ENCODE measurements at regions not wholly inside any gene's neighbourhood (a gene's known extent, or its start where the extent isn't known, plus 50 kb on each side); places are given as distances from the start of the nearest gene placed in this dataset.

- no peak for TF ChIP-seq CTCF (IDR thresholded peaks at IDR 0.05; ENCODE audit: low read depth, low read length)
- DNase-seq (ENCODE audit: low read depth in 2 of 2), result peak in 1 of 2 donors; percentile 9
Measured at GRCh38 chr5:90233476-90233875, 176.1 kb downstream of the CETN3 start.

GRCh38 chr5:90231688-90232087 lies 177.9 kb downstream of the CETN3 start:
- no peak overlapping the region for H3K4me3 ChIP-seq (replicated peaks in 1 of 2; ENCODE audit: low read depth in 2 of 2, low read length in 2 of 2)
- no peak for DNase-seq (ENCODE audit: low read depth in 2 of 2)
- TF ChIP-seq CTCF (IDR thresholded peaks at IDR 0.05; ENCODE audit: low read depth, low read length), result no peak

More at GRCh38 chr5:90233476-90233875, 176.1 kb downstream of the CETN3 start:
- H3K4me3 ChIP-seq (replicated peaks in 1 of 2; ENCODE audit: low read depth in 2 of 2, low read length in 2 of 2), result no peak overlapping the region

GRCh38 chr5:90227683-90228082 lies 181.9 kb downstream of the CETN3 start:
- DNase-seq (ENCODE audit: low read depth in 2 of 2), result no peak
- no peak overlapping the region for H3K4me3 ChIP-seq (replicated peaks in 1 of 2; ENCODE audit: low read depth in 2 of 2, low read length in 2 of 2)
- no peak for TF ChIP-seq CTCF (IDR thresholded peaks at IDR 0.05; ENCODE audit: low read depth, low read length)

- DNase-seq (ENCODE audit: low read depth in 2 of 2), result no peak
- TF ChIP-seq CTCF (IDR thresholded peaks at IDR 0.05; ENCODE audit: low read depth, low read length), result no peak
- H3K4me3 ChIP-seq (replicated peaks in 1 of 2; ENCODE audit: low read depth in 2 of 2, low read length in 2 of 2), result no peak overlapping the region
Measured at GRCh38 chr5:90226433-90227099, 183.0 kb downstream of the CETN3 start.

- H3K4me3 ChIP-seq (replicated peaks in 1 of 2; ENCODE audit: low read depth in 2 of 2, low read length in 2 of 2), result no peak overlapping the region
- no peak for TF ChIP-seq CTCF (IDR thresholded peaks at IDR 0.05; ENCODE audit: low read depth, low read length)
- DNase-seq (ENCODE audit: low read depth in 2 of 2), result no peak
Measured at GRCh38 chr5:90224342-90224741, 185.2 kb downstream of the CETN3 start.

- H3K4me3 ChIP-seq (replicated peaks in 1 of 2; ENCODE audit: low read depth in 2 of 2, low read length in 2 of 2), result no peak overlapping the region
- no peak for DNase-seq (ENCODE audit: low read depth in 2 of 2)
- TF ChIP-seq CTCF (IDR thresholded peaks at IDR 0.05; ENCODE audit: low read depth, low read length), result no peak
Measured at GRCh38 chr5:90223756-90224155, 185.8 kb downstream of the CETN3 start.

- peak in 1 of 2 donors; percentile 63 for DNase-seq (ENCODE audit: low read depth in 2 of 2)
Measured at GRCh38 chr5:90221951-90222350, 187.6 kb downstream of the CETN3 start.

More at GRCh38 chr5:90221951-90222350, 187.6 kb downstream of the CETN3 start:
- H3K4me3 ChIP-seq (replicated peaks in 1 of 2; ENCODE audit: low read depth in 2 of 2, low read length in 2 of 2), result no peak overlapping the region
- no peak for TF ChIP-seq CTCF (IDR thresholded peaks at IDR 0.05; ENCODE audit: low read depth, low read length)

Measured in cardiac fibroblast (primary cell).